ENCODE measurements at regions not wholly inside any gene's neighbourhood (a gene's known extent, or its start where the extent isn't known, plus 50 kb on each side); places are given as distances from the start of the nearest gene placed in this dataset.

DNA sequence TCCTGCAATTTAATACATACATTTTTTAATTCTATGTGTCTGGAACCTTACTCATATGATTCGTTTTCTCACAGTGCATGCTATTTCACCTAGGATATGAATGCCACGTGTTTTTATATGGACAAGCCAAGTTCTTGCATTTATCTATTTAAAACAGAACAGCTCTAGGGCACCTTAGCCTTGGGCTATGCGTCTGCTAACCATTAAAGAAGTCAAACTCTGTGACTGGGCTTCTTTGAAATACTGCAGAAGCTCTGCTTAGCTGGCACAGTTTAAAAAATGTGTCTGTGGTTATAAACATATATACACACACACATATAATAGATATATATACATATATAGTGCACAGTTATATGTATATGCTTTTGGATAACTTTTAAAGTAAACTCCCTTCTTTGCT is 890.8 kb upstream of the KLHL29 start:
- WGBS (ENCODE audit: low lambda C conversion rate) = 3% methylated on average over 3 of the region's 3 CpGs
- Histone ChIP-seq H3K4me2 (ENCODE audit: low read depth, low read length) (no peak overlapping the region), H3K9ac (ENCODE audit: insufficient read depth, low read depth, low read length) (no peak overlapping the region), H3K4me1 (ENCODE audit: insufficient read depth, low read length) (no peaks in the 10 kb centered on the region), H3K27me3 (ENCODE audit: control insufficient read depth in 1 of 2, insufficient read depth in 2 of 2, low read length in 2 of 2) (no peaks in the 10 kb centered on the region), H4K20me1 (ENCODE audit: insufficient read depth, low read length) (no peaks in the 10 kb centered on the region), H3K4me3 (replicated peaks in 1 of 3; ENCODE audit: insufficient read depth in 1 of 3, low read depth in 2 of 3, low read length in 3 of 3) (no peak overlapping the region), H3K27ac (ENCODE audit: extremely low read length, insufficient read depth, low read length) (no peak overlapping the region), H3K79me2 (ENCODE audit: insufficient read depth, low read length) (no peaks in the 10 kb centered on the region), H2AFZ (ENCODE audit: low read length) (no peak overlapping the region), H3K36me3 (replicated peaks in 1 of 2; ENCODE audit: control insufficient read depth in 1 of 2, insufficient read depth in 2 of 2, low read length in 2 of 2) (no peaks in the 10 kb centered on the region), H3K9me3 (ENCODE audit: low read length) (peaks cover 90% of the 10 kb centered on the region)
- no peak for ATAC-seq
- intact Hi-C loops (cut with micrococcal nuclease; ENCODE audit: unreplicated experiment) (no loop called here), in situ Hi-C loops (cut with HindIII; ENCODE audit: extremely low pct_ligation_motif_present, low pct_unique_long_range_greater_than_20kb) (no loop called here)
- ChIA-PET POLR2A (no interaction called here), CTCF (ENCODE audit: low intra/inter-chr PET ratio, low total read pairs) (no interaction called here)
- no peak for FAIRE-seq
- BruUV-seq (replicated peaks) = no TSS peak
- TF ChIP-seq HOXA7 (CRISPR knock-in tag; IDR thresholded peaks at IDR 0.05) = no peak
- TF ChIP-seq, protein P1, sequence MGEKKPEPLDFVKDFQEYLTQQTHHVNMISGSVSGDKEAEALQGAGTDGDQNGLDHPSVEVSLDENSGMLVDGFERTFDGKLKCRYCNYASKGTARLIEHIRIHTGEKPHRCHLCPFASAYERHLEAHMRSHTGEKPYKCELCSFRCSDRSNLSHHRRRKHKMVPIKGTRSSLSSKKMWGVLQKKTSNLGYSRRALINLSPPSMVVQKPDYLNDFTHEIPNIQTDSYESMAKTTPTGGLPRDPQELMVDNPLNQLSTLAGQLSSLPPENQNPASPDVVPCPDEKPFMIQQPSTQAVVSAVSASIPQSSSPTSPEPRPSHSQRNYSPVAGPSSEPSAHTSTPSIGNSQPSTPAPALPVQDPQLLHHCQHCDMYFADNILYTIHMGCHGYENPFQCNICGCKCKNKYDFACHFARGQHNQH (CRISPR knock-in tag; IDR thresholded peaks at IDR 0.05) = no peak
- no peak for TF ChIP-seq HMG20B (CRISPR knock-in tag; conservative IDR thresholded peaks at IDR 0.05)
- TF ChIP-seq LBX2 (CRISPR knock-in tag; IDR thresholded peaks at IDR 0.05; ENCODE audit: borderline replicate concordance) = no peak
- no peak for TF ChIP-seq EEA1 (CRISPR knock-in tag; IDR thresholded peaks at IDR 0.05; ENCODE audit: borderline replicate concordance)
- no peak for TF ChIP-seq HES4 (CRISPR knock-in tag; IDR thresholded peaks at IDR 0.05; ENCODE audit: borderline replicate concordance)
- TF ChIP-seq GLI4 (CRISPR knock-in tag; IDR thresholded peaks at IDR 0.05; ENCODE audit: borderline replicate concordance) = no peak
- no peak for TF ChIP-seq RNF219 (CRISPR knock-in tag; IDR thresholded peaks at IDR 0.05)
- no peak for TF ChIP-seq HINFP (CRISPR knock-in tag; IDR thresholded peaks at IDR 0.05; ENCODE audit: low read depth)
- TF ChIP-seq HMG20A (CRISPR knock-in tag; IDR thresholded peaks at IDR 0.05; ENCODE audit: borderline replicate concordance) = no peak
- TF ChIP-seq CREBL2 (CRISPR knock-in tag; IDR thresholded peaks at IDR 0.05; ENCODE audit: borderline replicate concordance) = no peak
- no peak for TF ChIP-seq SNAI1 (CRISPR knock-in tag; IDR thresholded peaks at IDR 0.05; ENCODE audit: borderline replicate concordance)
- no peak for TF ChIP-seq ZKSCAN5 (CRISPR knock-in tag; IDR thresholded peaks at IDR 0.05)
- TF ChIP-seq ZFYVE20 (CRISPR knock-in tag; IDR thresholded peaks at IDR 0.05; ENCODE audit: borderline replicate concordance, low read depth) = no peak
- TF ChIP-seq BRD4 (CRISPR knock-in tag; IDR thresholded peaks at IDR 0.05) = no peak
- no peak for TF ChIP-seq MTERF4 (CRISPR knock-in tag; IDR thresholded peaks at IDR 0.05)
- DNase-seq (ENCODE audit: low spot score) = no peak

Measured in HepG2 (cell line).